ENCODE measurements at regions not wholly inside any gene's neighbourhood (a gene's known extent, or its start where the extent isn't known, plus 50 kb on each side); places are given as distances from the start of the nearest gene placed in this dataset.

DNA sequence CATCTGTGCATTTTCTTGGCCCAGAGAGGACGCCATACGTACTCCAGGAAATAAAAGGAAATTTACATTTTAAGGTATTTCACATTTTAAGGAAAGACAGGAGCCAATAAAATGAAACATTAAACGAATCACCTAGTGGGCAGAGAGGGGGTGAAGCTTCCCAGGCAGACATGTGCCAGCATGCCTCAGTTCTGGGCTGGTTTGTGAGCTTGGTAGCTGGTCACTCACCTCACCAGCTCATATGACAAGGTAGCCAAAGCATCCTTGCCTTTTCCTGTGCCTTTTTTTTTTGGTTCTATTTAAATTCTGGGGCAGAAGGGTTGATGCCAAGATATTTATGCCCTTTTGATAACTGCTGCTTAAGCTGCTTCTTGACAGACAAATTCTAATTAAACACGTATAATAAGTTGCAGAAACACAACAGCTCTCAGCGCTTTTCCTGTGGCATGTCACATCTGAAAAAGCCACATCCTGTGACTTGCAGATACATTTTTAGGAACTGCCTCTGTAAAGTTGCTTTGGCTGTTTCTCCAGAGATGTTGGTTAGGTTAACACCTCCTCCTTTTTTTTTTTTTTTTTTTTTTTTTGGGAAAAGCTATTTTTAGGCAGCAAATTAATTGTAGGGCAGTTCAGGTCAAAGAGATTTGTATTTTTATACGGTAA lies 218.6 kb downstream of the PDCD6IP start:
- Histone ChIP-seq H3K27ac (ENCODE audit: low read length) (no peak overlapping the region; the same call in 1 of the 2 replicates), H3K27me3 (ENCODE audit: control insufficient read depth, insufficient read depth, low read length) (no peaks in the 10 kb centered on the region), H3K36me3 (ENCODE audit: control insufficient read depth, insufficient read depth, low read length) (no peaks in the 10 kb centered on the region), H3K4me3 (ENCODE audit: low read depth in 2 of 2, low read length in 2 of 2) (no peak overlapping the region), H3K4me1 (ENCODE audit: control insufficient read depth, insufficient read depth, low read length) (peaks cover 6% of the 10 kb centered on the region; the same call in 1 of the 2 replicates), H3K9me3 (ENCODE audit: control insufficient read depth, insufficient read depth, low read depth, low read length) (no peaks in the 10 kb centered on the region)
- in situ Hi-C loops (cut with HindIII; ENCODE audit: low pct_unique_long_range_greater_than_20kb, low sequenced_read_pairs) (no loop called here), intact Hi-C loops (cut with micrococcal nuclease; ENCODE audit: unreplicated experiment) (no loop called here)
- CTCF ChIA-PET: no interaction called here
- no peak for DNase-seq (ENCODE audit: low read depth, low spot score)
- ATAC-seq: no peak
- TF ChIP-seq, protein P1, sequence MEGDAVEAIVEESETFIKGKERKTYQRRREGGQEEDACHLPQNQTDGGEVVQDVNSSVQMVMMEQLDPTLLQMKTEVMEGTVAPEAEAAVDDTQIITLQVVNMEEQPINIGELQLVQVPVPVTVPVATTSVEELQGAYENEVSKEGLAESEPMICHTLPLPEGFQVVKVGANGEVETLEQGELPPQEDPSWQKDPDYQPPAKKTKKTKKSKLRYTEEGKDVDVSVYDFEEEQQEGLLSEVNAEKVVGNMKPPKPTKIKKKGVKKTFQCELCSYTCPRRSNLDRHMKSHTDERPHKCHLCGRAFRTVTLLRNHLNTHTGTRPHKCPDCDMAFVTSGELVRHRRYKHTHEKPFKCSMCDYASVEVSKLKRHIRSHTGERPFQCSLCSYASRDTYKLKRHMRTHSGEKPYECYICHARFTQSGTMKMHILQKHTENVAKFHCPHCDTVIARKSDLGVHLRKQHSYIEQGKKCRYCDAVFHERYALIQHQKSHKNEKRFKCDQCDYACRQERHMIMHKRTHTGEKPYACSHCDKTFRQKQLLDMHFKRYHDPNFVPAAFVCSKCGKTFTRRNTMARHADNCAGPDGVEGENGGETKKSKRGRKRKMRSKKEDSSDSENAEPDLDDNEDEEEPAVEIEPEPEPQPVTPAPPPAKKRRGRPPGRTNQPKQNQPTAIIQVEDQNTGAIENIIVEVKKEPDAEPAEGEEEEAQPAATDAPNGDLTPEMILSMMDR (IDR thresholded peaks at IDR 0.05): no peak
- TF ChIP-seq, protein P2, sequence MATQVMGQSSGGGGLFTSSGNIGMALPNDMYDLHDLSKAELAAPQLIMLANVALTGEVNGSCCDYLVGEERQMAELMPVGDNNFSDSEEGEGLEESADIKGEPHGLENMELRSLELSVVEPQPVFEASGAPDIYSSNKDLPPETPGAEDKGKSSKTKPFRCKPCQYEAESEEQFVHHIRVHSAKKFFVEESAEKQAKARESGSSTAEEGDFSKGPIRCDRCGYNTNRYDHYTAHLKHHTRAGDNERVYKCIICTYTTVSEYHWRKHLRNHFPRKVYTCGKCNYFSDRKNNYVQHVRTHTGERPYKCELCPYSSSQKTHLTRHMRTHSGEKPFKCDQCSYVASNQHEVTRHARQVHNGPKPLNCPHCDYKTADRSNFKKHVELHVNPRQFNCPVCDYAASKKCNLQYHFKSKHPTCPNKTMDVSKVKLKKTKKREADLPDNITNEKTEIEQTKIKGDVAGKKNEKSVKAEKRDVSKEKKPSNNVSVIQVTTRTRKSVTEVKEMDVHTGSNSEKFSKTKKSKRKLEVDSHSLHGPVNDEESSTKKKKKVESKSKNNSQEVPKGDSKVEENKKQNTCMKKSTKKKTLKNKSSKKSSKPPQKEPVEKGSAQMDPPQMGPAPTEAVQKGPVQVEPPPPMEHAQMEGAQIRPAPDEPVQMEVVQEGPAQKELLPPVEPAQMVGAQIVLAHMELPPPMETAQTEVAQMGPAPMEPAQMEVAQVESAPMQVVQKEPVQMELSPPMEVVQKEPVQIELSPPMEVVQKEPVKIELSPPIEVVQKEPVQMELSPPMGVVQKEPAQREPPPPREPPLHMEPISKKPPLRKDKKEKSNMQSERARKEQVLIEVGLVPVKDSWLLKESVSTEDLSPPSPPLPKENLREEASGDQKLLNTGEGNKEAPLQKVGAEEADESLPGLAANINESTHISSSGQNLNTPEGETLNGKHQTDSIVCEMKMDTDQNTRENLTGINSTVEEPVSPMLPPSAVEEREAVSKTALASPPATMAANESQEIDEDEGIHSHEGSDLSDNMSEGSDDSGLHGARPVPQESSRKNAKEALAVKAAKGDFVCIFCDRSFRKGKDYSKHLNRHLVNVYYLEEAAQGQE (IDR thresholded peaks at IDR 0.05; ENCODE audit: insufficient read depth in 1 of 2, low read depth in 2 of 2, low read length in 1 of 2): no peak
- TF ChIP-seq SIN3A (IDR thresholded peaks at IDR 0.05; ENCODE audit: borderline replicate concordance, insufficient read depth, low read depth, low read length) (no peak), POLR2AphosphoS5 (IDR thresholded peaks at IDR 0.05; ENCODE audit: low read depth, low read length) (no peak), TCF7L2 (IDR thresholded peaks at IDR 0.05; ENCODE audit: low read depth, low read length) (no peak)
- POLR2A ChIA-PET: no interaction called here
- no TSS peak for BruUV-seq (replicated peaks)

DNA sequence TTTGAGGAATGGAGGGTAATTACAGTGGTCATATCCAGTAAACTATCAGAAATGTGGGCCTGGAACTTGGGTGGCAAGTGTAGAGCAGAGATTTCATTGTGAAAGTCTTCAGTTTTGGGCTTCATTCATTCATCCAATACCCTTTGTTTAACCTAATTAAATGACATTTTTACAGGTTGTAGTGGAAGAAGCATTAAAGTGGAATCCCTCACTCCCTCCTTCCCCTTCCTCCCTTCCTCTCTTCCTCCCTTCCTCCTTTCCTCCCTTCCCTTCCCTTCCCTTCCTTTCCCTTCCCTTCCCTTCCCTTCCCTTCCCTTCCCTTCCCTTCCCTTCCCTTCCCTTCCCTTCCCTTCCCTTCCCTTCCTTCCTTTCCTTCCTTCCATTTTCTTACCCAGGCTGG lies 219.3 kb downstream of the PDCD6IP start:
- in situ Hi-C loops (cut with HindIII; ENCODE audit: low pct_unique_long_range_greater_than_20kb, low sequenced_read_pairs) (no loop called here), intact Hi-C loops (cut with micrococcal nuclease; ENCODE audit: unreplicated experiment) (no loop called here)
- BruUV-seq (replicated peaks): no TSS peak
- Histone ChIP-seq H3K9me3 (ENCODE audit: control insufficient read depth, insufficient read depth, low read depth, low read length) (no peaks in the 10 kb centered on the region), H3K4me1 (ENCODE audit: control insufficient read depth, insufficient read depth, low read length) (no peaks in the 10 kb centered on the region; the same call in 1 of the 2 replicates), H3K27ac (ENCODE audit: low read length) (no peak overlapping the region), H3K4me3 (ENCODE audit: low read depth in 2 of 2, low read length in 2 of 2) (no peak overlapping the region), H3K36me3 (ENCODE audit: control insufficient read depth, insufficient read depth, low read length) (no peaks in the 10 kb centered on the region), H3K27me3 (ENCODE audit: control insufficient read depth, insufficient read depth, low read length) (no peaks in the 10 kb centered on the region)
- DNase-seq (ENCODE audit: low read depth, low spot score): no peak
- CTCF ChIA-PET: no interaction called here
- POLR2A ChIA-PET: no interaction called here
- TF ChIP-seq TCF7L2 (IDR thresholded peaks at IDR 0.05; ENCODE audit: low read depth, low read length) (no peak), POLR2AphosphoS5 (IDR thresholded peaks at IDR 0.05; ENCODE audit: low read depth, low read length) (no peak), SIN3A (IDR thresholded peaks at IDR 0.05; ENCODE audit: borderline replicate concordance, insufficient read depth, low read depth, low read length) (no peak)
- TF ChIP-seq, protein P1 (IDR thresholded peaks at IDR 0.05): no peak
- TF ChIP-seq, protein P2 (IDR thresholded peaks at IDR 0.05; ENCODE audit: insufficient read depth in 1 of 2, low read depth in 2 of 2, low read length in 1 of 2): no peak
- no peak for ATAC-seq
